Mucosa of descending colon (tissue), 3 donors: ENCODE measurements at regions not wholly inside any gene's neighbourhood (a gene's known extent, or its start where the extent isn't known, plus 50 kb on each side); places are given as distances from the start of the nearest gene placed in this dataset.
"Not testable (repeated sequence)": the region's sequence is repeated elsewhere in the genome, so short reads cannot be mapped to it uniquely, and the experiment has no call there.

Experiments used
- ATAC-seq: fragments of 200-7000 bp; cut with Tn5 transposase; one replicate; pipeline ENCODE4 v1.9.1; 2020; ENCODE audit warnings: mild to moderate bottlenecking, moderate library complexity
- DNase-seq, 3 donors: peaks; one replicate each; pipeline ENCODE4 v3.0.0-alpha.2; 2020
- H3K36me3 ChIP-seq: fragments of 200-600 bp; one replicate; pipeline ENCODE4 v1.8.0; 2021; ENCODE audit warnings: low read depth, mild to moderate bottlenecking
- H3K4me1 ChIP-seq: fragments of 200-600 bp; one replicate; pipeline ENCODE4 v1.8.0; 2021; ENCODE audit warnings: low read depth, mild to moderate bottlenecking
- H3K4me3 ChIP-seq: fragments of 200-600 bp; one replicate; pipeline ENCODE4 v1.8.0; 2021; ENCODE audit warnings: mild to moderate bottlenecking
- H3K9me3 ChIP-seq: fragments of 200-600 bp; one replicate; pipeline ENCODE4 v1.8.0; 2021; ENCODE audit warnings: mild to moderate bottlenecking
- intact Hi-C, 2 donors: fragments of 100-400 bp; cut with DNase I in 1 of 2; cut with micrococcal nuclease in 1 of 2; formaldehyde crosslinking; loops; one replicate each; pipeline versions ENCODE4 v1.11.0 to v1.11.1; 2022; cut with DNase I, micrococcal nuclease
- TF ChIP-seq, protein P1 (sequence below): fragments of 200-600 bp; IDR thresholded peaks from one replicate; pipeline ENCODE4 v1.8.0; 2022; ENCODE audit warnings: antibody characterized with exemption, mild to moderate bottlenecking
- donor health status: DM: no; HTN: no; CAD: no; lungs with moderate emphysema.
- donor health status: DM: no; HTN: no; CAD: no.
- donor health status: DM: no; HTN: yes; CAD: no.

GRCh38 chr6:44002593-44003344 lies 124.5 kb downstream of the MRPL14 start:
- intact Hi-C loops: no loop called here
- Histone ChIP-seq H3K9me3 (no peaks in the 10 kb centered on the region), H3K4me3 (no peak overlapping the region), H3K36me3 (no peaks in the 10 kb centered on the region), H3K4me1 (peaks cover 13% of the 10 kb centered on the region)
- peak; percentile 59 to 76 (median 75) for DNase-seq
- TF ChIP-seq, protein P1, sequence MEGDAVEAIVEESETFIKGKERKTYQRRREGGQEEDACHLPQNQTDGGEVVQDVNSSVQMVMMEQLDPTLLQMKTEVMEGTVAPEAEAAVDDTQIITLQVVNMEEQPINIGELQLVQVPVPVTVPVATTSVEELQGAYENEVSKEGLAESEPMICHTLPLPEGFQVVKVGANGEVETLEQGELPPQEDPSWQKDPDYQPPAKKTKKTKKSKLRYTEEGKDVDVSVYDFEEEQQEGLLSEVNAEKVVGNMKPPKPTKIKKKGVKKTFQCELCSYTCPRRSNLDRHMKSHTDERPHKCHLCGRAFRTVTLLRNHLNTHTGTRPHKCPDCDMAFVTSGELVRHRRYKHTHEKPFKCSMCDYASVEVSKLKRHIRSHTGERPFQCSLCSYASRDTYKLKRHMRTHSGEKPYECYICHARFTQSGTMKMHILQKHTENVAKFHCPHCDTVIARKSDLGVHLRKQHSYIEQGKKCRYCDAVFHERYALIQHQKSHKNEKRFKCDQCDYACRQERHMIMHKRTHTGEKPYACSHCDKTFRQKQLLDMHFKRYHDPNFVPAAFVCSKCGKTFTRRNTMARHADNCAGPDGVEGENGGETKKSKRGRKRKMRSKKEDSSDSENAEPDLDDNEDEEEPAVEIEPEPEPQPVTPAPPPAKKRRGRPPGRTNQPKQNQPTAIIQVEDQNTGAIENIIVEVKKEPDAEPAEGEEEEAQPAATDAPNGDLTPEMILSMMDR: no peak
- ATAC-seq: peak; percentile 57

GRCh38 chr6:44002067-44002592 lies 125.1 kb downstream of the MRPL14 start:
- no peaks in the 10 kb centered on the region for H3K9me3 ChIP-seq
- ATAC-seq (no peak), DNase-seq (no peak)
- no peaks in the 10 kb centered on the region for H3K36me3 ChIP-seq
- intact Hi-C loops: no loop called here
- H3K4me3 ChIP-seq: no peak overlapping the region
- TF ChIP-seq, protein P1: no peak
- peaks cover 13% of the 10 kb centered on the region for H3K4me1 ChIP-seq

DNA sequence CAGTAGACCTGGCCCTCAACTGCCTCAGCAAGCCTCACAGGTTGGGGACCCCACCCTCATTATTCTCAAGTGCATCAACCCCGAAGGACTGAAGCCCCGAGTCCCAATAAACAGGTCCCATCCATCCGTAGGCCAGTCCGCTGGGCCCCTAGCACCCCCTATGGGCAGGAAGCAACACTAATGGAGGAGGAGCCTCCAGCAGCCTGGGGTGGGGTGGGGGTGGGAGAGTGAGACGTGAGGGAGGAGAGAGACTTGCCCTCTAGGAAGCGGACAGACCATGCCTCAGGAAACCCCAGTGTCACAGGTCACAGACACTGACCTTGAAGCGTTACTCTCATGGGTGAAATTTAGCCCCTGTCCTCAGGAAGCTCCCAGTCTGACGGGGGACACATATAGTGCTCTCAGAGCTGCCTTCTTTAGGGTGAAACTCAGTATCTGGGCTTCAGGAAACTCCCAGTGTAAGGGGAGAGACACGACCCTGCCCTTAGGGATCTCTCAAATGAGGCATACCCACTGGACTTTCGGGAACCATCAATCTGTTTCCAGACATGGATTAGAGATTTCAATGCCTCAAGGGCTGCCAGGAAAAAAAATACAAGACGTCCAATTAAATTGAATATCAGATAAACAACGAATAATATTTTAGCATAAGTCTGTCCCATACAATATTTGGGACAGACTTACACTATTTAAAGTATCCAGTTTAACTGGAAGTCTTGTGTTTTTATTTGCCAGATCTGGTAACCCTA lies 125.8 kb downstream of the MRPL14 start:
- no peak overlapping the region for H3K4me3 ChIP-seq
- no peaks in the 10 kb centered on the region for H3K9me3 ChIP-seq
- TF ChIP-seq, protein P1: no peak
- ATAC-seq (peak; percentile 41), DNase-seq (no peak)
- H3K4me1 ChIP-seq: peaks cover 13% of the 10 kb centered on the region
- no peaks in the 10 kb centered on the region for H3K36me3 ChIP-seq
- intact Hi-C loops: no loop called here

DNA sequence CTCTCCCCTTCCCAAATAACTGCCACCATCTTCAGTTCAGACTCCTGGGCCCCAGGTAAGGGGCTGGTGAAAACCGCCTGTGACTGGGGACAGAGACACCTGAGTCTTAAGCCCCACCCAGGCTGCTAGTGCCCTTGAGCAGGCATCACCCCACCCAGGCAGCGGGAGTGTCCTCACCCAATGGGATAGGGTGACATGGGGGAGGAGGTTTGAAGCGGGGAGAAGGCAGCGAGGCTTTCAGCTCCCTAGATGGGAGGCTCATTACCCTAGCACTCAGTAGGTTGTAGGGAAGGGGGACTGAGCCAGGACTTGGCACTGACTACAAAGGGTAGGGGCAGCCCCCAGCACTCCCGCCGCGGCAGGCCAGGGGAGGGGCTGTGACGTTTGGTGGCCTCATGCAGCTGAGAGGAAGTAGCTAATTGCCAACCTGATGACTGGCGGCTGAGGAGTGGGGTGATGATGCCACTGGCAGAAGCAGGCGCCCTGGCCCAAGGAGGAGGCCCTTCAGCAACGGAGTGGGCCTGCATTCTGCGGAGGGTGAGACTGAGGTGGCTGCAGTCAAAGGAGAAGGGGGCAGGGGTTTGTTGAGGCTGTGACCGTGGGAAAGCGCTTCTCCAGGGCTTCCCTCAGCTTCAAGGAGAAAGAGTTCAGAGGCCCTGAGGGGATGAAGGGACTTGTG lies 126.9 kb downstream of the MRPL14 start:
- ATAC-seq: peak; percentile 78

GRCh38 chr6:43999628-44000027 lies 127.6 kb downstream of the MRPL14 start:
- intact Hi-C loops: no loop called here
- peaks cover 13% of the 10 kb centered on the region for H3K4me1 ChIP-seq

More for the DNA sequence above, 126.9 kb downstream of the MRPL14 start:
- intact Hi-C loops: no loop called here
- H3K9me3 ChIP-seq: no peaks in the 10 kb centered on the region
- H3K4me1 ChIP-seq: peaks cover 13% of the 10 kb centered on the region
- no peak overlapping the region for H3K4me3 ChIP-seq
- H3K36me3 ChIP-seq: no peaks in the 10 kb centered on the region
- peak; percentile 80 to 85 (median 81) for DNase-seq
- TF ChIP-seq, protein P1: no peak

DNA sequence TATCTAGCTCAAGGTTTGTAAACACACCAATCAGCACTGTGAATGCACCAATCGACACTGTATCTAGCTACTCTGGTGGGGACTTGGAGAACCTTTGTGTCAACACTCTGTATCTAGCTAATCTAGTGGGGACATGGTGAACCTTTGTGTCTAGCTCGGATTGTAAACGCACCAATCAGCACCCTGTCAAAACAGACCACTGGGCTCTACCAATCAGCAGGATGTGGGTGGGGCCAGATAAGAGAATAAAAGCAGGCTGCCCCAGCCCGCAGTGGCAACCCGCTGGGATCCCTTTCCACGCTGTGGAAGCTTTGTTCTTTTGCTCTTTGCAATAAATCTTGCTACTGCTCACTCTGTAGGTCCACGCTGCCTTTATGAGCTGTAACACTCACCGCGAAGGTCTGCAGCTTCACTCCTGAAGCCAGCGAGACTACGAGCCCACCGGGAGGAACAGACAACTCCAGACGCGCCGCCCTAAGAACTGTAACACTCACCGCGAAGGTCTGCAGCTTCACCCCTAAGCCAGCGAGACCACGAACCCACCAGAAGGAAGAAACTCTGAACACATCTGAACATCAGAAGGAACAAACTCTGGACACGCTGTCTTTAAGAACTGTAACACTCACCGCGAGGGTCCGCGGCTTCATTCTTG lies 128.5 kb downstream of the MRPL14 start:
- peak in 1 of 3 donors; percentile 21 for DNase-seq
- H3K4me3 ChIP-seq: not testable (repeated sequence)
- peaks cover 13% of the 10 kb centered on the region for H3K4me1 ChIP-seq

More at GRCh38 chr6:43999628-44000027, 127.6 kb downstream of the MRPL14 start:
- H3K36me3 ChIP-seq: no peaks in the 10 kb centered on the region
- TF ChIP-seq, protein P1: no peak
- no peaks in the 10 kb centered on the region for H3K9me3 ChIP-seq
- ATAC-seq (no peak), DNase-seq (no peak)
- no peak overlapping the region for H3K4me3 ChIP-seq

DNA sequence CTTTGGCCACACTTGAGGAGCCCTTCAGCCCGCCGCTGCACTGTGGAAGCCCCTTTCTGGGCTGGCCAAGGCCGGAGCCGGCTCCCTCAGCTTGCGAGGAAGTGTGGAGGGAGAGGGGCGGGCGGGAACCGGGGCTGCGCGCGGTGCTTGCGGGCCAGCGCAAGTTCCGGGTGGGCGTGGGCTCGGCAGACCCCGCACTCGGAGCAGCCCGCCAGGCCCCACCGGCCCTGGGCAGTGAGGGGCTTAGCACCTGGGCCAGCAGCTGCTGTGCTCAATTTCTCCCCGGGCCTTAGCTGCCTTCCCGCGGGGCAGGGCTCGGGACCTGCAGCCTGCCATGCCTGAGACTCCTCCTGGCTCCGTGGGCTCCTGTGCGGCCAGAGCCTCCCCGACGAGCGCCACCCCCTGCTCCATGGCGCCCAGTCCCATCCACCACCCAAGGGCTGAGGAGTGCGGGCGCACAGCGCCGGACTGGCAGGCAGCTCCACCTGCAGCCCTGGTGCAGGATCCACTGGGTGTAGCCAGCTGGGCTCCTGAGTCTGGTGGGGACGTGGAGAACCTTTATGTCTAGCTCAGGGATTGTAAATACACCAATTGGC lies 129.2 kb downstream of the MRPL14 start:
- H3K9me3 ChIP-seq, H3K36me3 ChIP-seq, intact Hi-C loops, DNase-seq, H3K4me3 ChIP-seq, ATAC-seq: not testable (repeated sequence)
- H3K4me1 ChIP-seq: peaks cover 12% of the 10 kb centered on the region

More for the DNA sequence above, 128.5 kb downstream of the MRPL14 start:
- intact Hi-C loops, H3K36me3 ChIP-seq, ATAC-seq, H3K9me3 ChIP-seq: not testable (repeated sequence)
